Thoracic aorta (tissue), 2 donors: ENCODE measurements at regions not wholly inside any gene's neighbourhood (a gene's known extent, or its start where the extent isn't known, plus 50 kb on each side); places are given as distances from the start of the nearest gene placed in this dataset.

ENCODE experiments used
- ATAC-seq: fragments of 150-250 bp; one replicate; pipeline ENCODE4 v1.8.0; 2017; ENCODE audit warnings: low read depth; ENCODE audit not compliant: insufficient number of reproducible peaks, low FRiP score
- DNase-seq: peaks from one replicate; pipeline ENCODE4 v3.0.0-alpha.2; 2020; ENCODE audit warnings: low spot score
- H3K27ac ChIP-seq, 2 donors: fragments of 200-600 bp; sonication (generic); 1 replicate in 1 of 2; 2 replicates in 1 of 2; pipeline ENCODE4 v1.5.1; 2016; ENCODE audit warnings: mild to moderate bottlenecking in 2 of 2, moderate library complexity in 2 of 2
- H3K27me3 ChIP-seq: fragments of 200-600 bp; sonication (generic); replicated peaks from 2 replicates; pipeline ENCODE4 v1.6.0; 2016; ENCODE audit warnings: mild to moderate bottlenecking; ENCODE audit not compliant: insufficient read depth
- H3K36me3 ChIP-seq: fragments of 200-600 bp; sonication (generic); one replicate; pipeline ENCODE4 v1.5.1; 2016
- H3K4me1 ChIP-seq, 2 donors: fragments of 200-600 bp; sonication (generic); 1 replicate in 1 of 2; 2 replicates in 1 of 2; pipeline versions ENCODE4 v1.5.1 to v1.6.0; 2016; ENCODE audit warnings: low read depth in 2 of 2, mild to moderate bottlenecking in 1 of 2; ENCODE audit not compliant: control insufficient read depth in 1 of 2
- H3K4me3 ChIP-seq: fragments of 200-600 bp; sonication (generic); 2 replicates; pipeline ENCODE4 v1.5.1; 2016; ENCODE audit warnings: mild to moderate bottlenecking
- H3K9me3 ChIP-seq: fragments of 200-600 bp; sonication (generic); 2 replicates; pipeline ENCODE4 v1.5.1; 2016
- CTCF ChIP-seq: fragments of 200-600 bp; sonication (generic); IDR thresholded peaks from one replicate; pipeline ENCODE4 v1.5.1; 2019; ENCODE audit warnings: antibody characterized with exemption

- no peaks in the 10 kb centered on the region for H3K36me3 ChIP-seq
- DNase-seq: no peak
- H3K9me3 ChIP-seq: peaks cover 6% of the 10 kb centered on the region
- H3K4me1 ChIP-seq: no peaks in the 10 kb centered on the region
- ATAC-seq: no peak
- H3K27ac ChIP-seq: no peak overlapping the region
- no peak overlapping the region for H3K4me3 ChIP-seq
- no peaks in the 10 kb centered on the region for H3K27me3 ChIP-seq
- no peak for TF ChIP-seq CTCF
These were observed 1654.0 kb upstream of the ZEB2 start for GRCh38 chr2:146173934-146174333.

- Histone ChIP-seq H3K27me3 (no peaks in the 10 kb centered on the region), H3K36me3 (no peaks in the 10 kb centered on the region), H3K4me1 (no peaks in the 10 kb centered on the region), H3K9me3 (no peaks in the 10 kb centered on the region), H3K27ac (no peak overlapping the region), H3K4me3 (no peak overlapping the region)
- no peak for DNase-seq
- TF ChIP-seq CTCF: no peak
- ATAC-seq: no peak
These were observed 1641.5 kb upstream of the ZEB2 start for GRCh38 chr2:146161256-146161882.

GRCh38 chr2:146158072-146158674 is 1638.3 kb upstream of the ZEB2 start:
- no peak for ATAC-seq
- Histone ChIP-seq H3K4me1 (no peaks in the 10 kb centered on the region), H3K4me3 (no peak overlapping the region), H3K36me3 (no peaks in the 10 kb centered on the region), H3K9me3 (no peaks in the 10 kb centered on the region), H3K27ac (no peak overlapping the region), H3K27me3 (no peaks in the 10 kb centered on the region)
- TF ChIP-seq CTCF: no peak
- DNase-seq: no peak

GRCh38 chr2:146147448-146148012 is 1627.6 kb upstream of the ZEB2 start:
- Histone ChIP-seq H3K4me1 (no peaks in the 10 kb centered on the region), H3K4me3 (no peak overlapping the region), H3K36me3 (no peaks in the 10 kb centered on the region), H3K27ac (no peak overlapping the region), H3K27me3 (no peaks in the 10 kb centered on the region), H3K9me3 (no peaks in the 10 kb centered on the region)
- ATAC-seq: no peak
- DNase-seq: no peak
- no peak for TF ChIP-seq CTCF

GRCh38 chr2:146143971-146144370 is 1624.1 kb upstream of the ZEB2 start:
- no peaks in the 10 kb centered on the region for H3K36me3 ChIP-seq
- no peak overlapping the region for H3K27ac ChIP-seq
- ATAC-seq (no peak), DNase-seq (no peak)
- no peak for TF ChIP-seq CTCF
- H3K4me1 ChIP-seq: no peaks in the 10 kb centered on the region
- H3K4me3 ChIP-seq: no peak overlapping the region
- H3K27me3 ChIP-seq: no peaks in the 10 kb centered on the region
- H3K9me3 ChIP-seq: no peaks in the 10 kb centered on the region
